NOMO-1 treated with DMSO at 0.1 percent for 48 hours (cell line): ENCODE measurements at regions not wholly inside any gene's neighbourhood (a gene's known extent, or its start where the extent isn't known, plus 50 kb on each side); places are given as distances from the start of the nearest gene placed in this dataset.
A peak's percentile ranks its signal among the peaks of the same experiment; 100 is the strongest.
"Not testable (repeated sequence)": the region's sequence is repeated elsewhere in the genome, so short reads cannot be mapped to it uniquely, and the experiment has no call there.

Source experiments
- DNase-seq: peaks from one replicate; lab custom pipeline; 2025; ENCODE audit not compliant: unreplicated experiment; lab: John Stamatoyannopoulos, UW

DNA sequence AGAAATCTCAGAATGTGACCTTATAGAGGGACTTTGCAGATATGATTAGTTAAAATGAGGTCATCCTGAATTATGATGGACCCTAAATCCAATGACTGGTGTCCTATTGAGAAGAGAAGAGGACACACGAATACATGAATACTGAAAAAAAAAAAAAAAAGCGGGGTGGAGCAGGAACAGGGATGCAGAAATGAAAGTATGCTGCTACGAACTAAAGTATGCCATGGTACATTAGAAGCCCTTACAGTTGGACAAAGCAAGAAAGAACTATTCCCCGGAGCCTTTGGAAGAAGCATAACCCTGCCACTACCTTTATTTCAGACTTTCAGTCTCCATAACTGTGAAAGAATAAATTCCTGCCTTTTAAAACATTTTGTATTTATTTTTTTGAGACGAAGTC is 557.9 kb upstream of the NCAM2 start:
- DNase-seq, result no peak

DNA sequence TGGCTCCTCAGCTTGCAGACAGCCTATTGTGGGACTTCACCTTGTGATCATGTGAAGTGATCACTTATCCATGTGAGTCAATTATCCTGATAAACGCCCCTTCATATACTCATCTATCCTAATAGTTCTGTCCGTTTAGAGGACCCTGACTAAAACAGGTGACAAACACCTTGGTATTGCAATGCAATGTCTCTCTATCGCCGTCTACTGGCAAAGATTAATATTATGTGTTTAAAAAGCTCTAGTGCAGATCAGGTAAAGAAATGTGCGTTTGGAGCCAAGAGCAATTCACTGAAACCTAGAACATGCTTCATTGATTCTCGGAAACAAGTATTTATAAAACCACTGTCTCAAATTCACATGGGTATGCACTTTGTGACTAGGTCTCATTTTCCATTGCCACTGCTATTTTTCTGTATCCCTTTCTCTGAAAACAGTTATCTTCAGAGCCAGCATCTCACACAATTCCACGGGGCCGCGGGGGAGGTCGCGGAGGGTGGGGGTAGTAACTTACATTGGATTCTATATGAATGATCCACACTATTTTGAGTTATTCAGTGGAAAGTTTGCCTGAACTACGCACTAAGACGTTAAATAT is 554.6 kb upstream of the NCAM2 start:
- peak; percentile 3 for DNase-seq

DNA sequence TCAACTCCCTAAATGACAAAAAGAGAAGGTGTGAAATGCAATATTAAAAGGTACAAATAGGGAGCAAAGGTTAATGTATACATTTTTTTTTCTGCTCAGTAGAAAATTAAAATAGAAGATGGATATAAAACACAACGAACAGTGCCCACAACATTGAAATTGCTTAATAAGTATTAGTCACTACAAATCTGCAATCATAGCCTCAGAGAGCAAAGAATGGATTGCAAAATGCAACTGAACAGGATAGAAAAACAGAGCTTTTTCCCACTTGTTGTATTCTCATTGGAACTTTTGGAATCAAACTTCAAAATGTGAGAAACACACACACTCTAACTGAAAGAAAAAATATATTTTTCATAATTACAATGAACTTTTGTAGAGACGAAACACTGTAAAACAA is 552.2 kb upstream of the NCAM2 start:
- DNase-seq, result peak; percentile 48

DNA sequence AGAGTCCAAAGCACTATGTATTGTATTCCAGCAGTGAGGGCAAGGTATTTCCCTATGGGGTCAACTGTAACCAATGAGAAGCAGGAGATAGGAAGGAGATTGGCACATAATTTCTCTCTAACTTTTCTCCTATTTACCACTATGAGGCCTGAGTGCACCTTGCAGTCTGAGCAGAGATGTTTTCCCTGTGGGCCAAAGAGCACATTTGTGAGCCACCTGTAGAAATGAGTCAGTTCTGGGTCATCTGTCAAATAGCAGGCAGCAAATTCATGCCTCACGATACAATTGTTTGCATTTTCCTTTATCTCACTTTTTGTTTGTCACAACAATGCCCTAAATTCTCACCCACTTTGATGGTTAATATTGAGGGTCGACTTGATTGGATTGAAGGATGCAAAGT is 547.2 kb upstream of the NCAM2 start:
- no peak for DNase-seq

DNA sequence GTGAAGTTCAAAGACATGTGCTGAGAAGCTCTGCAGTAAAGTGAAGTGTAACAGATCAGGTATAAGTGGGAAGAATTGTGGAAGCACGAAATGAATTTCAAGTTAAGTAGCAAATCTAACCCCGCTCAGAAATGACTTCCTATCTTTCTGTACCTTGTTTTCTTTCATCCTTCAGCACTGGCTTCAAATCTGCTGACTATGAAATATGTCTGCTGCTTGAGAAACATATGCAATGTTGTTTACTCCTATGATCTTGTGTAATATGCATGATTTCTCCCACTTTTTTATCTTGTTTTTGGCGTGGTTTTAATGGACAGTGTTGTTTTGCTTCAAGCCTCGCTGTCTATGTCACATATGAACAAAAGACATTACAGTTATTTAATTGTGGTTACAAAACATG is 545.3 kb upstream of the NCAM2 start:
- no peak for DNase-seq

DNA sequence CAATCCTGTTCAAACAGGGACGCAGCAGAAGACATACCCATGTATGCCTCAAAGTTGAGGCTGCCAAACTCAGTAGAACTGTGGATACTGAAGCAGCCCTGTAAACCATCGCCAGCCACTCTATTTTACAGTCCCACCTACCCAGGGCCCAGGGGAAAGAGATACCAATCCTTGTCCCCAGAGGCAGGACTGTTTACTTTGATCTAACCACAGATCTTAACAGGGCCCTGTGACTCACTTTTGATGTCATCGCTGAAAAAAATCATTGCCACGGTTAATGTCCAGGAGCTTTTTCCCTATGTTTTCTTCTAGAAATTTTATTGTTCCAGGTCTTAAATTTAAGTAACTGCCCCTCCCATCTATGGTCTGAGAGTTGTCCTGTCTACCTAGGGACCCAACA is 538.4 kb upstream of the NCAM2 start:
- no peak for DNase-seq

DNA sequence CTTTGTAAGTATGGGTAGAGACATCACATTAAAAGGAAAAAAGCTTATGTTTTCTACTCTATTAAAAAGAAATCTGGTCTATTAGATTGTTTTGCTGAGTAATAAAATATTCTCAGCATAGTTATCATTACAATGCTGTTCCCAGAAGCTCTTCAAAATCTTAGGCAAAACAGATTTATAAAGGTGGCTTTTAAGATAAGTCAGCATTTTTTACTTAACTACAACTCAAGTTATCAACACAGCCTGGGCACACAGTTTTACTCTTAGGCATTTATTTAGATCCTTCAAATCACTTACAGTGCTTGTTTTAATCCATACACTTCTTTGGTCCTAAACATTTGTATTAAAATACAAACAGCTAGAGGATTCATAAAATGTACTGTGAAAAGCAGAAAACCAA is 534.8 kb upstream of the NCAM2 start:
- no peak for DNase-seq

DNA sequence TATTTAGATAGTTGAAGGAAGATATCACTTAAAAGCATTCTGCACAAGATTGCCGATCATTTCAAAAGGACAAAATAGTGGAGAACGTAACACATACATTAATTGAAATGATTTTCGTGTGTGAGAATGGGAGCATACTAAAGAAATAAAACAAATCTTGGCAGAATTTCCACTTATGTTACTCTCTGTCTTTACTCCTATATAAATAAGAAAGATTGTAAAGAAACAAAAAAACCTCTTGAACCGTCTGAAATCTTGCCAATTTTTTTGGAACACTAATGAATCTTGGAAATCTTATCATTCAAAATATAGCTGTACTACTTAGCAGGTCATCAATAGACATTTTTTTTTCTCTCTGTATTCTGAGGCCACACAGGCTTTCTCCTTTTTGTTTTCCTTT is 528.8 kb upstream of the NCAM2 start:
- DNase-seq, result no peak

DNA sequence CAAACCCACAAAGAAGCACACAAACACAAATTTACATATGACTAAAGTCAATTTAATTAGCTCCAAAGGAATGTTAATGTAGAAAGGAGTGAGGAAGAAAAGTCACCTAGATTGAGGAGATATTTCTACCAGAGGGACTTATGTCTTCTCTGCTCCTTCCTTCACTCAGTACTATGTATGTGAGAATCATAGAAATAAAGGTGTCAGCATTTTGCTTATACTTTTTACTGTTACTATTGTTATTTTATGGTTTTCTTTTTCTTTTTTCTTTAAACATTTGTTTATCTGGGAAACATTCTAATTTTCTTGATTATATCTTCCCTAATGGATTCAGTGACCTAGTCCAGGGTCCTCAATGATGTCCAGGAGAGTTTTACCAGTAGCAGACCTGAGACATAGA is 511.9 kb upstream of the NCAM2 start:
- DNase-seq, result no peak

DNA sequence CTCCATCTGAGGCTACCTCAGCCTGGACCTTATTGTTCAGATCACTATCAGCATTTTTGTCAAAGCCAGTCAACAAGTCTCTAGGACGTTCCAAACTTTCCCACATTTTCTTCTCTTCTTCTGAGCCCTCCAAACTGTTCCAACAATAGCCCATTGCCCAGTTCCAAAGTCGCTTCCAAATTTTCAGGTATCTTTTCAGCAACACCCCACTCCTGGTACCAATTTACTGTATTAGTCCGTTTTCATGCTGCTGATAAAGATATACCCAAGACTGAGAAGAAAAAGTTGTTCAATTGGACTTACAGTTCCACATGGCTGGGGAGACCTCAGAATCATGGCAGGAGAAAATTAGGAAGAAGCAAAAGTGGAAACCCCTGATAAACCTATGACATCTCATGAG is 495.3 kb upstream of the NCAM2 start:
- DNase-seq, result not testable (repeated sequence)

DNA sequence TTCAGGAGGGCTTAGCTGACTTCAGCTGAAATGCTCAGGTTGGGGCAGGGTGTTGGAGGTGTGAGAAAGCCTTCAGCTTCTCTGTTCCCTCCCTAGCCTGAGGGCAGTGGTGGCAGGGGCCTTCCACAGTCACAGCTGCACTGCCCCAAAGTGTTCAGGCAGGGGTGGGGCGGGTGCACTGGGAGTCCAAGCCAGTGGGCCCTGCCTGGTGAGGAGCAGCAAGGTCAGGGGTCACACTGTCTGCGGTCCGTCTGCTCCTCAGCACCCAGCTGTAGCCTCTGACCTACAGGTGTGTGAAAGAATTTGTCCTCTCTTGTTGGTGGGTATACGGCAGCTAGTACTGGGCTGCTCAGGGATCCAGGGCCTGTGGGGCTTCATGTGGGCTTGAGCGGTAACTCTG is 490.4 kb upstream of the NCAM2 start:
- DNase-seq, result no peak

DNA sequence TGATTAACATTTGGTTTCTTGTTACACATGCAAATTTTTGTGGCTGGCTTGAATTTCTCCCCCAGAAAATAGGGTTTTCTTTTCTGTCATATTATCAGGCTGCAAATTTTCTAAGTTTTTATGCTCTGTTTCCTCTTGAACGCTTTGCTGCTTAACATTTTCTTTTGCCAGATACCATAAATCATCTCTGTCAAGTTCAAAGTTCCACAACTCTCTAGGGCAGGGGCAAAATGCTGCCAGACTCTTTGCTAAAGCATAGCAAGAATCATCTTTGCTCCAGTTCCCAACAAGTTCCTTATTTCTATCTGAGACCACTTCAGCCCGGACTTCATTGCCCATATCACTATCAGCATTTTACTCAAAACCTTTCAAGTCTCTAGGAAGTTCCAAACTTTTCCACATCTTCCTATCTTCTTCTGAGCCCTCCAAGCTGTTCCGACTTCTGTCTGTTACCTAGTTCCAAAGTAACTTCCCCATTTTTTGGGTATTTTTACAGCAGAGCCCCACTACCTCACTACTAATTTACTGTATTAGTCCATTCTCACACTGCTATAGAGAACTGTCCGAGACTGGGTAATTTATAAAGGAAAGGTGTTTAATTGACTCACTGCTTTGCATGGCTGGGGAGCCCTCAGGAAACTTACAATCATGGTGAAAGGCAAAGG is 486.9 kb upstream of the NCAM2 start:
- peak; percentile 43 for DNase-seq

DNA sequence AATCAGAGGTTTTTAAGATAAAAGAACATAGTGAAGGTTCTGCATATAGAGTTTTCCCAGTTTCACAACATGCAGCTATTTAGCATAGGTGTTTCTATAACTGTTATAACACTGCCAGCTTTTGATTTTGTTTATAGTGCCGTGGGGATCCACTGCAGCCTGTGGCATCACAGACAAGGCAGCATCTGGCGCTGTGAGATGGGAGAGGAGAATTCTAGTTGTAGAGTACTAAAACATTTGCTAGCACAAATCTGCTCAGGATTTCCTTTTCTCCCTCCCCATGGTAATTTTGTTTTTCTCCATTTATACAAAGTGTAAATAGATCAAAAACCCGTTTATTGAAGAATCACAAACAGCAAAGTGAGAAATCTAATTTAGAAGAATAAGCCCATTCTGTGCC is 482.8 kb upstream of the NCAM2 start:
- DNase-seq, result no peak

DNA sequence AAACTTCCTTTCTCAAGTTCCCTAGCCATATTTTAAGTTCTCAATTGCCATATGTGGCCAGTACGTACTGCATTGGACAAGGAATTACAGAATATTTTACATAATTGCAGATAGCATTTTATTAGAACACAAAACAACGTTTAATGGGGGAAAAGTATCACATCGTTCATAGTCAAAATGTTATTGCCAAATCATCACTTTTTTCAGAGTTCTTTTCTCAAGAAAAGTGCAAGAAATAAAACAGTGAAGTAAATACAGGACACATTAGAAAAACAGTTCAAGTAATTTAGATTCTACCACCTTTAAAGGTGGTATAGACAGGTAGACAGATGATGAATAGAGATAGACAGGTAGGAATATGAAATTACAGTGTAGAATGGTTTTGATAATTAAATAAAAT is 479.1 kb upstream of the NCAM2 start:
- no peak for DNase-seq

DNA sequence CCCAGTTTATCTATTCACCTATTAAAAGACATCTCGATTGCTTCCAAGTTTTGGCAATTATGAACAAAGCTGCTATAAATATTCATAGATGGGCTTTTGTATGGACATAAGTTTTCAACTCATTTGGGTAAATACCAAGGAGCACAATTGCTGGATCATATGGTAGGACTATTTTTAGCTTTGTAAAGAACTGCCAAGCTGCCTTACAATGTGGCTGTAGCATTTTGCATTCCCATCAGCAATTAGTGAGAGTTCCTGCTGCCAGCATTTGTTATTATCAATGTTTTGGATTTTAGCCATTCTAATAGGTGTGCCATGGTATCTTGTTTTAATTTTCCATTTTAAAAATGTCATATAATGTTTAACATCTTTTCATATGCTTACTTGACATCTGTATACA is 475.6 kb upstream of the NCAM2 start:
- no peak for DNase-seq

DNA sequence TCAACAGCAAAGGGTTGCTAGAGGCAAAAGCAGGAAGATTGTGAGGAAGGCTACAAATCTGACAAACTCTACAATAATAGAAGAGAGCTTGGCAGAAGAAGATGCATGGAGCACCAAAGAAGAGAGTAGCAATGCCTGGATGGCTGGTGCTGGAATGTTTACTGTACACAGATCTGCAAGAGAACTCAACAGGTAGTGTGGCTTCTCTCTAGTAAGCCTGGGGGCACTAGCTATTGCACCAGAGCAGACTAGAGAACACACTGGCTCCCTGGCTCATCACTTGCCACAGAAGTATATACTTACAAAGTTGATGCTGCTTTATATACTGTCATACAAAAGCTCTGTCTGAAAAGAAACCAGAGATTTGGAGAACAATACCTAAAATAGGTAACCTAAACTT is 475.0 kb upstream of the NCAM2 start:
- no peak for DNase-seq

DNA sequence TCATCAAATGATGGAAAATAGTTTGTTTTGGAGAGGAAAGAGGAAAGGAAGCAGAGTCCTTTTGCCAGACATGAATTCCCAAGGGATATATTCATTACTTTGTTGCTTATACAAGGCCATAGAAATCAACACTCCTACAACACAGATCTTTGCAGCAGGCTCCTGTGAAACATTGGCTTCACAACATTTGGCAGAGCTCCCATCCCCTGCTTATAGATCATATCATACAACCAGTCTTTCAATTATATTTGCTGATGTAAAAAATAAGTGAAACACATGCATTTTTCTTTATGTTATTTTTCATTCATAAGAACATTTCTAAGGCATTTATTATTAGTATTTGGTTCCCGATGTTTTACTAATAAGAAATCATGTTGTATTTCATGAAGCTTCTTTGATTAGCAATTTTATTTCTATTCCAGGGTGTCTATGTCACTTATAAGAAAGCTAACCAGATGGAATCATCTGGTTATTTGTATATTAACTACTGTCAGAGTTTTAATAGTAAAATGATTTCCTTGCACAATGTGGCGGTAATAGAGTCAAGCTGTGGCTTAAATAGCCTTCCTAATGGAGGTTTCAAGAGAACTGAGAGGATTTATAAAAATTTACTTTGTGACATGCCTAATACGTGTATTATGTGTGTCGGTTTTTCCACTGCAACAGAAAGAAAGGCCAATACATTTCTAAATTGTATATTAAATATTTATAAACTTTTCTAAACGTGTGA is 470.3 kb upstream of the NCAM2 start:
- DNase-seq, result no peak

DNA sequence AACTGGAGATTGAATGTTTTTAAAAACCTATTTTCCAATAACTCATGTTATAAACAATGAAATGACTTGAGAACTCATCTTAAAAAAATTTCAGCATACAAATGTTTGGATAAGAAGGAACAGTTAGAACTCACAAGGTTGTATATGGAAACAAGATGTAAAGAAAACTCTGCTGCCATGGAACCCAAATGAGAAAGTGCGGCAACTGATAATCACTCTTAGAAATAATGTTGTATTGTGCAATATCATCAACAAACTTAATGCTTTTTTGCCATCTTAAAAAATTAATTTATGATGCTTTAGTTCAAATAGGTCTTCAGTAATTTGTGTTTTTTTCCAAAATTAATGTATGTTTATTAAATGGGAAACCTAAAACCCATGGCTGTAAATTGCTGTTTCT is 461.1 kb upstream of the NCAM2 start:
- no peak for DNase-seq

DNA sequence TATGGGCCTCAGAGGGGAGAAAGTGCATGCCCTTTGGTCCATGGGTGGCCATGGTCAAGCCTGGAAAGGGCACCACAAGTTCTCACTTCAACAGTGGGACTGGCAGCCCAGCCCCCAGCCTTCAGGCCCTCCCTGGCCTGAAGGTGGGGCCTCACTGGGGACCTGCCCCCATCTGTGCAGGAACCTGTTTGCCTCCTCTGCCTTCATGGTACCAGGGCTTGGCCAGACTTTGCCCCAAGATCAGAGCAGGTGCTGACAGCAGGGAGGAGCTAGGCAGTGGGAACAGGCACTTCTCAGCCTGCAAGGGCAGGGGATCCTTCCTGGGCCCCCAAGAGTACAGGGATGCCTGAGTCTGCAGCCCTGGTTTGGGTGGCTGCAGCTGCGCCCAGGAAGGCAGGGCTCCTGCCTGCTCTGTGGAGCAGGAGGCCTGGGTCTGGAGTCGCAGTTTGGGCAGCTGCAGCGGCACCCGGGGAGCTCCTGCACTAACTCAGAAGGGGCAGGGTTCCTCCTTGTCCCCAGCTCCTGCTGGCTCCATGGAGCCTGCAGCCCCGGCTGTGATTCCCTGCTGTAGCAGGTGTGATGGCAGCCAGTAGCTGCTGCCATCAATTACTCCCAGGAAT is 460.1 kb upstream of the NCAM2 start:
- DNase-seq, result no peak

DNA sequence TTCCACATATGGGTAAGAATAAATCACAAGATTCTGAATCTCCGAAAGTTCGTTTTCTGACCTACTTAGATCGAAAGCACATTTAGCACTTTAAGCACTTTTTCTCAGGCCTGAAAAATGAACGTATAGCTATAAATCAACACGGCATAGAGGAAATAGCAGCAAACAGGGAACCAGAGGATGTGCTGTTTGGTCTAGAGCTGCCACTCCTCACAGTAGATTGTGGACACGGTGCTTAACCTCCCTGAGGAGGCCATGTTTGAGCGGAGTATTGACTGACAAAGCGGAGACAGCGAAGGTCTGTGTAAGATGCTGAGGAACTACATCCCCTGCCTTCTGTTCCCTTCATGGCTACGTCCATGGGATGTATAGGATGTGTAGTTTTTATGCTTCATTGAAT is 452.8 kb upstream of the NCAM2 start:
- DNase-seq, result no peak

DNA sequence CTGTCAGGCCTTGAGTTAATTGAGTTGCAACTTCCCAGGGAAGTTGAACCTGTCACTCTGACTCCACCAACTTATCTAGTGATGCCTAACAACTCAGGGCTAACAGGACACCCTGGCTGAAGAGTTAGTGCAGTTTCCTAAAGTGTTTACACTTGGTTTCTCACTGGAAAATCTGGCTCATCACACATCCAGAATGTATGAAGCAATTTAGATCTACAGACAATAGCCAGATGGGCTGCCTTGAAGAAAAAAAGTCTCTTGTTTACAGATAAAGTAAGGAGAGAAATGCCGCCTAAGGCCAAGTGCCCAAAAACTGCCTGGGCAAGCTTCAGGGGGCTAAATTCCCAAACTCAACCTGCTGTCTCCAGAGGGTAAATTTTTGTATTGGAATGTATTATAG is 446.3 kb upstream of the NCAM2 start:
- no peak for DNase-seq

DNA sequence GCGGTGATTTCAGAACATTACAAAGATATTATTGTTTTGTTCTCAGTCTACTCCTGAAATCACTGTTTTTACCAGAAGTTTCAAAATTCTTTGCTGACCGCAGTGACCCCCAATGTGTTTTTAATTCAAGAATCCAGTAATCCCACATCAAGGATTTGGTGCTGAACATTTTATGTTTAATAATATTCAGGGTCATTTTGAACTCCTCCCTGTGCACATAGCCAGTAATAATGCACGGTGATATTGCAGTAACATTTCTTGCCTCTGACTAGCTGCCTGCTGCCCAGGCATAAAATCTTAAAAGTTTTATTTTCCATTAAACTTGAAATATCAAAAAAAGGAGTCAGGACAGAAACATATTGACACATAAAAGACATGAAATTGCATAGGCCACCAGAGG is 443.4 kb upstream of the NCAM2 start:
- DNase-seq, result no peak
